ENCODE measurements at regions not wholly inside any gene's neighbourhood (a gene's known extent, or its start where the extent isn't known, plus 50 kb on each side); places are given as distances from the start of the nearest gene placed in this dataset.

DNA sequence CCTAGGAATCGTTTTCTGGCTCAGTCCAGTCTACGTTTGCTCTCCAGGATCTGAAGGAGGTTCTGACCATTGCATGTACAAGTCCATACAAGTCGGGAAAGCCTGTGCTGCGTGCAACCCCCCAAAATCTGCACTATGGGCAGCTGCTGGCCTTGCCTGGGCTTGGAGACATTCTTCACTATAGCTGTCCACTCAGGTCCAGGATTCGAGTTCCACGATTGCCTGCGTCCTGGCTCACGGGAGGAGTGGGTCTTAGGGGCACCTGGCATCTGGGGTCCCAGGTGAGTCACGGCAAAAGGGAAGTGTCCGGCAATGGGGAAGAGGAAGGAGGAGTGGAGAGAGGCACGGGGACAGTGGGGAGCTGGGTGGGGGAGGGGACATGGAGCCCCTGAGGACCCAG lies 563.0 kb downstream of the BRD1 start:
- TF ChIP-seq, protein P1, sequence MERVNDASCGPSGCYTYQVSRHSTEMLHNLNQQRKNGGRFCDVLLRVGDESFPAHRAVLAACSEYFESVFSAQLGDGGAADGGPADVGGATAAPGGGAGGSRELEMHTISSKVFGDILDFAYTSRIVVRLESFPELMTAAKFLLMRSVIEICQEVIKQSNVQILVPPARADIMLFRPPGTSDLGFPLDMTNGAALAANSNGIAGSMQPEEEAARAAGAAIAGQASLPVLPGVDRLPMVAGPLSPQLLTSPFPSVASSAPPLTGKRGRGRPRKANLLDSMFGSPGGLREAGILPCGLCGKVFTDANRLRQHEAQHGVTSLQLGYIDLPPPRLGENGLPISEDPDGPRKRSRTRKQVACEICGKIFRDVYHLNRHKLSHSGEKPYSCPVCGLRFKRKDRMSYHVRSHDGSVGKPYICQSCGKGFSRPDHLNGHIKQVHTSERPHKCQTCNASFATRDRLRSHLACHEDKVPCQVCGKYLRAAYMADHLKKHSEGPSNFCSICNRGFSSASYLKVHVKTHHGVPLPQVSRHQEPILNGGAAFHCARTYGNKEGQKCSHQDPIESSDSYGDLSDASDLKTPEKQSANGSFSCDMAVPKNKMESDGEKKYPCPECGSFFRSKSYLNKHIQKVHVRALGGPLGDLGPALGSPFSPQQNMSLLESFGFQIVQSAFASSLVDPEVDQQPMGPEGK (CRISPR knock-in tag; IDR thresholded peaks at IDR 0.05; ENCODE audit: borderline replicate concordance), result no peak
- TF ChIP-seq SNAI2 (CRISPR knock-in tag; IDR thresholded peaks at IDR 0.05) (no peak), ZNF8 (CRISPR knock-in tag; IDR thresholded peaks at IDR 0.05) (no peak), ZFP30 (CRISPR knock-in tag; IDR thresholded peaks at IDR 0.05) (no peak), ESRRG (CRISPR knock-in tag; IDR thresholded peaks at IDR 0.05) (no peak), GLIS3 (CRISPR knock-in tag; IDR thresholded peaks at IDR 0.05) (no peak), TOX (CRISPR knock-in tag; IDR thresholded peaks at IDR 0.05; ENCODE audit: borderline replicate concordance) (no peak), ZC3H10 (CRISPR knock-in tag; IDR thresholded peaks at IDR 0.05) (no peak)
- TF ChIP-seq, protein P2, sequence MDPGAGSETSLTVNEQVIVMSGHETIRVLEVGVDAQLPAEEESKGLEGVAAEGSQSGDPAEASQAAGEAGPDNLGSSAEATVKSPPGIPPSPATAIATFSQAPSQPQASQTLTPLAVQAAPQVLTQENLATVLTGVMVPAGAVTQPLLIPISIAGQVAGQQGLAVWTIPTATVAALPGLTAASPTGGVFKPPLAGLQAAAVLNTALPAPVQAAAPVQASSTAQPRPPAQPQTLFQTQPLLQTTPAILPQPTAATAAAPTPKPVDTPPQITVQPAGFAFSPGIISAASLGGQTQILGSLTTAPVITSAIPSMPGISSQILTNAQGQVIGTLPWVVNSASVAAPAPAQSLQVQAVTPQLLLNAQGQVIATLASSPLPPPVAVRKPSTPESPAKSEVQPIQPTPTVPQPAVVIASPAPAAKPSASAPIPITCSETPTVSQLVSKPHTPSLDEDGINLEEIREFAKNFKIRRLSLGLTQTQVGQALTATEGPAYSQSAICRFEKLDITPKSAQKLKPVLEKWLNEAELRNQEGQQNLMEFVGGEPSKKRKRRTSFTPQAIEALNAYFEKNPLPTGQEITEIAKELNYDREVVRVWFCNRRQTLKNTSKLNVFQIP (CRISPR knock-in tag; IDR thresholded peaks at IDR 0.05; ENCODE audit: borderline replicate concordance, low read depth), result no peak

Measured in SK-N-SH treated with all-trans-retinoic acid at 6 μM for 48 hours (cell line).